MM.1S (cell line): ENCODE measurements at regions not wholly inside any gene's neighbourhood (a gene's known extent, or its start where the extent isn't known, plus 50 kb on each side); places are given as distances from the start of the nearest gene placed in this dataset.

Experiments
- CTCF ChIP-seq: fragments of 300-600 bp; sonication (generic); IDR thresholded peaks from 2 replicates; pipeline ENCODE4 v1.5.1; 2016; ENCODE audit warnings: antibody characterized with exemption, low read length, mixed read lengths
- EZH2 ChIP-seq: fragments of 300-600 bp; sonication (generic); optimal IDR thresholded peaks from 2 replicates; pipeline ENCODE3; 2017; ENCODE audit warnings: low read depth, mild to moderate bottlenecking, antibody characterized with exemption, low read length, mixed read lengths

GRCh38 chr4:32931475-32931874 lies 2211.3 kb downstream of the PCDH7 start:
- TF ChIP-seq EZH2 (no peak), CTCF (no peak)
